Fibroblast of villous mesenchyme (primary cell): ENCODE measurements at regions not wholly inside any gene's neighbourhood (a gene's known extent, or its start where the extent isn't known, plus 50 kb on each side); places are given as distances from the start of the nearest gene placed in this dataset.
"Not testable (repeated sequence)": the region's sequence is repeated elsewhere in the genome, so short reads cannot be mapped to it uniquely, and the experiment has no call there.

Experiments
- DNase-seq: peaks from one replicate; pipeline ENCODE4 v3.0.0-alpha.2; 2010; ENCODE audit warnings: low read depth
- H3K4me3 ChIP-seq: 2 replicates; pipeline ENCODE4 v1.5.1; 2011; ENCODE audit warnings: low read depth, mild to moderate bottlenecking, low read length
- CTCF ChIP-seq: IDR thresholded peaks from 2 replicates; pipeline ENCODE4 v1.5.1; 2012; ENCODE audit warnings: low read depth, mild to moderate bottlenecking, low read length; ENCODE audit not compliant: insufficient read depth

DNA sequence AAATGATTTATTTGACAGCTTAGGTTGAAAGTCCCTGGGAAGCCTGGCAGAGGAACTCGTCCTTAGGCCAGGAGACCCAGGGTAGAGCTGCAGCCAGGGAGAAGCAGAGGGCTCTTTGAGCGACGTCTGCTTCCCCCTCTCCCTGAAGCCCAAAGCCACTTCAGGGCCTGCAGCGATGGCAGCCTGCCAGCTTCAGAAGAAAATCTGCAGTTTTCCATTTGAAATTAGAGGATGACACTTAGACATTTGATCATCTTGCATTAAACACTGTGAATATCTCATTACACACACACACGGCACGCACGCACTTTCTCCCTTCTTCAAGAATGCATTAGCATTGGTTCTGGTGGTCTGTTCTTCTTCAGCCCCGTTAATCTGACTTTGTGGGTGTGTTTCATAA lies 96.5 kb downstream of the PLEKHG1 start:
- no peak overlapping the region for H3K4me3 ChIP-seq
- TF ChIP-seq CTCF, result no peak
- DNase-seq, result peak; percentile 13

DNA sequence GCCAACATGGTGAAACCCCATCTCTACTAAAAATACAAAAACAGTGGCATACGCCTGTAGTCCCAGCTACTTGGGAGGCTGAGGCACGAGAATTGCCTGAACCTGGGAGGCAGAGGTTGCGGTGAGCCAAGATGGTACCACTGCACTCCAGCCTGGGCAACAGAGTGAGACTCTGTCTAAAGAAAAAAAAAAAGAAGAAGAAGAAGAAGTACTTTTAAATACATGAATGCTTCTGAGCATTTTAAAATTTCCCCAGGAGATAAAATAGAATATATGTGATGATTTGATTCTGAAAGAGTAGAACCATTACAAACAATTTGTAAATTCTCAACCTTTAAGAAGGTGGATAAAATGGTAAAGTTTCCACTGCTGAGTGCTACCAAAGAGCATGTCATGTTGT lies 97.2 kb downstream of the PLEKHG1 start:
- not testable (repeated sequence) for DNase-seq, H3K4me3 ChIP-seq

GRCh38 chr6:150697515-150697914 lies 97.8 kb downstream of the PLEKHG1 start:
- H3K4me3 ChIP-seq, result no peak overlapping the region
- TF ChIP-seq CTCF, result no peak
- peak; percentile 14 for DNase-seq

DNA sequence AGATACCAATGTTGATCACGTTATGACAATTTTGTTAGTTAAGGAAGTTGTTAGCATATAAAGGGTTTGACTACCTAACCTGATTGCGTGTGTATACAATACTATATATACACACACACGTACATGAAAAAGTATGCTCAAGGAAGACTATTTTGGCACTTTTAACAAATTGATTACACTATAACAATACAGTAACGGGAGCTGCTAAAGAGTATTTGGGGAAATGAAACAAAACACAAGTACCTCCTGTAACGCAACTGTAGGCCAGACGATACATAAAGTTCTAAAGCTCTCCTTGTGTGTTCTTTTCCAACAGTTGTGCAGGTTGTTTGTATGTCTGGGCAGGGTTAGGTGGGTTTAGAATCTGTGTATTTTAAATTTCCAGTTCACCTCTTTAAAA lies 98.7 kb downstream of the PLEKHG1 start:
- TF ChIP-seq CTCF, result no peak
- DNase-seq, result no peak
- H3K4me3 ChIP-seq, result no peak overlapping the region

DNA sequence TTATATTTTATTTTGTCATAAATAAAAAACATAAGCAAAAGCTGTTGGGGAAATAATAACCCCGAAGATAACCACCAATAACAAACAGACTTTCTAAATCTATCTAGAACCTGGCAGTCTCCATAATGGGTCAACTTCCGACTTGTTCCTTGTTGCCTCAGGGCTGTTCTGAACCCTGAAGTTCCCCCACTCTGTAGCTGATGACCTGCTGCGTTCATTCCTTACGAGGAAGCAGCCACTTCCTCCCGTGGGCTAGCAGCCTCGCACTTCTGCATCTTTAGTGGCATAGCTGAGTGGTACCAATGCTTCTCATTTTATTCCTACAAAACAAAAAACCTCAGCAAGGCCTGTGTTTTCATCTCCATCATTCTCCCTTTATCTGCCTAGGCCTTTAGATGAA lies 103.0 kb downstream of the PLEKHG1 start:
- DNase-seq, result no peak
- TF ChIP-seq CTCF, result no peak
- H3K4me3 ChIP-seq, result no peak overlapping the region

- H3K4me3 ChIP-seq, result no peak overlapping the region
- no peak for TF ChIP-seq CTCF
- no peak for DNase-seq
Measured at GRCh38 chr6:150704447-150705192, 104.9 kb downstream of the PLEKHG1 start.

GRCh38 chr6:150705392-150705791 lies 105.7 kb downstream of the PLEKHG1 start:
- DNase-seq, result no peak
- no peak overlapping the region for H3K4me3 ChIP-seq
- no peak for TF ChIP-seq CTCF
